ENCODE measurements at regions not wholly inside any gene's neighbourhood (a gene's known extent, or its start where the extent isn't known, plus 50 kb on each side); places are given as distances from the start of the nearest gene placed in this dataset.

GRCh38 chr5:92527311-92528078, 1053.5 kb downstream of the NR2F1-AS1 start:
- Mint-ChIP-seq H3K36me3 (ENCODE audit: low read depth) (no peaks in the 10 kb centered on the region), H3K27ac (no peak overlapping the region), H3K27me3 (ENCODE audit: low read depth) (no peaks in the 10 kb centered on the region), H3K9me3 (peaks cover 4% of the 10 kb centered on the region), H3K4me3 (no peak overlapping the region), H3K4me1 (ENCODE audit: low read depth) (no peaks in the 10 kb centered on the region)
- DNase-seq (ENCODE audit: low spot score): no peak

- Mint-ChIP-seq H3K36me3 (ENCODE audit: low read depth) (no peaks in the 10 kb centered on the region), H3K4me3 (no peak overlapping the region), H3K27ac (no peak overlapping the region), H3K27me3 (ENCODE audit: low read depth) (no peaks in the 10 kb centered on the region), H3K9me3 (peaks cover 4% of the 10 kb centered on the region), H3K4me1 (ENCODE audit: low read depth) (no peaks in the 10 kb centered on the region)
- no peak for DNase-seq (ENCODE audit: low spot score)
These were observed 1055.9 kb downstream of the NR2F1-AS1 start for GRCh38 chr5:92525131-92525530.

- no peaks in the 10 kb centered on the region for H3K4me1 Mint-ChIP-seq (ENCODE audit: low read depth)
- no peak for DNase-seq (ENCODE audit: low spot score)
These were observed 1061.0 kb downstream of the NR2F1-AS1 start for GRCh38 chr5:92519811-92520632.

GRCh38 chr5:92518318-92518904, 1062.6 kb downstream of the NR2F1-AS1 start:
- H3K27ac Mint-ChIP-seq: no peak overlapping the region
- no peaks in the 10 kb centered on the region for H3K9me3 Mint-ChIP-seq
- H3K4me3 Mint-ChIP-seq: no peak overlapping the region
- H3K27me3 Mint-ChIP-seq (ENCODE audit: low read depth): no peaks in the 10 kb centered on the region
- H3K36me3 Mint-ChIP-seq (ENCODE audit: low read depth): no peaks in the 10 kb centered on the region
- no peaks in the 10 kb centered on the region for H3K4me1 Mint-ChIP-seq (ENCODE audit: low read depth)
- no peak for DNase-seq (ENCODE audit: low spot score)

More at GRCh38 chr5:92519811-92520632, 1061.0 kb downstream of the NR2F1-AS1 start:
- no peaks in the 10 kb centered on the region for H3K9me3 Mint-ChIP-seq
- no peaks in the 10 kb centered on the region for H3K36me3 Mint-ChIP-seq (ENCODE audit: low read depth)
- H3K4me3 Mint-ChIP-seq: no peak overlapping the region
- no peak overlapping the region for H3K27ac Mint-ChIP-seq
- no peaks in the 10 kb centered on the region for H3K27me3 Mint-ChIP-seq (ENCODE audit: low read depth)

- no peak overlapping the region for H3K27ac Mint-ChIP-seq
- H3K27me3 Mint-ChIP-seq (ENCODE audit: low read depth): no peaks in the 10 kb centered on the region
- DNase-seq (ENCODE audit: low spot score): no peak
- H3K4me3 Mint-ChIP-seq: no peak overlapping the region
- H3K36me3 Mint-ChIP-seq (ENCODE audit: low read depth): no peaks in the 10 kb centered on the region
- no peaks in the 10 kb centered on the region for H3K4me1 Mint-ChIP-seq (ENCODE audit: low read depth)
- H3K9me3 Mint-ChIP-seq: peaks cover 19% of the 10 kb centered on the region
These were observed 1066.1 kb downstream of the NR2F1-AS1 start for GRCh38 chr5:92514896-92515295.

GRCh38 chr5:92513067-92513466, 1068.0 kb downstream of the NR2F1-AS1 start:
- no peaks in the 10 kb centered on the region for H3K4me1 Mint-ChIP-seq (ENCODE audit: low read depth)
- no peaks in the 10 kb centered on the region for H3K27me3 Mint-ChIP-seq (ENCODE audit: low read depth)
- no peak overlapping the region for H3K27ac Mint-ChIP-seq
- no peak for DNase-seq (ENCODE audit: low spot score)
- H3K36me3 Mint-ChIP-seq (ENCODE audit: low read depth): no peaks in the 10 kb centered on the region
- H3K4me3 Mint-ChIP-seq: no peak overlapping the region
- peaks cover 28% of the 10 kb centered on the region for H3K9me3 Mint-ChIP-seq

- Mint-ChIP-seq H3K4me1 (ENCODE audit: low read depth) (peaks cover 5% of the 10 kb centered on the region), H3K27me3 (ENCODE audit: low read depth) (no peaks in the 10 kb centered on the region), H3K4me3 (no peak overlapping the region), H3K27ac (no peak overlapping the region), H3K9me3 (peaks cover 31% of the 10 kb centered on the region), H3K36me3 (ENCODE audit: low read depth) (no peaks in the 10 kb centered on the region)
- DNase-seq (ENCODE audit: low spot score): no peak
These were observed 1072.7 kb downstream of the NR2F1-AS1 start for GRCh38 chr5:92508271-92508670.

GRCh38 chr5:92505925-92506324, 1075.1 kb downstream of the NR2F1-AS1 start:
- H3K4me1 Mint-ChIP-seq (ENCODE audit: low read depth): peaks cover 5% of the 10 kb centered on the region
- H3K36me3 Mint-ChIP-seq (ENCODE audit: low read depth): no peaks in the 10 kb centered on the region
- no peak overlapping the region for H3K27ac Mint-ChIP-seq
- no peak for DNase-seq (ENCODE audit: low spot score)
- no peaks in the 10 kb centered on the region for H3K27me3 Mint-ChIP-seq (ENCODE audit: low read depth)
- peaks cover 20% of the 10 kb centered on the region for H3K9me3 Mint-ChIP-seq
- peak overlapping the region; percentile 32 for H3K4me3 Mint-ChIP-seq

- no peaks in the 10 kb centered on the region for H3K36me3 Mint-ChIP-seq (ENCODE audit: low read depth)
- H3K4me1 Mint-ChIP-seq (ENCODE audit: low read depth): peaks cover 5% of the 10 kb centered on the region
- H3K27ac Mint-ChIP-seq: no peak overlapping the region
- H3K27me3 Mint-ChIP-seq (ENCODE audit: low read depth): no peaks in the 10 kb centered on the region
- H3K4me3 Mint-ChIP-seq: no peak overlapping the region
- peaks cover 13% of the 10 kb centered on the region for H3K9me3 Mint-ChIP-seq
- no peak for DNase-seq (ENCODE audit: low spot score)
These were observed 1075.9 kb downstream of the NR2F1-AS1 start for GRCh38 chr5:92505145-92505544.

- Mint-ChIP-seq H3K4me1 (ENCODE audit: low read depth) (peaks cover 5% of the 10 kb centered on the region), H3K4me3 (no peak overlapping the region), H3K9me3 (peaks cover 13% of the 10 kb centered on the region), H3K36me3 (ENCODE audit: low read depth) (no peaks in the 10 kb centered on the region), H3K27ac (no peak overlapping the region), H3K27me3 (ENCODE audit: low read depth) (no peaks in the 10 kb centered on the region)
- no peak for DNase-seq (ENCODE audit: low spot score)
These were observed 1076.7 kb downstream of the NR2F1-AS1 start for GRCh38 chr5:92504346-92504745.

GRCh38 chr5:92500752-92501151, 1080.3 kb downstream of the NR2F1-AS1 start:
- peaks cover 7% of the 10 kb centered on the region for H3K9me3 Mint-ChIP-seq
- H3K36me3 Mint-ChIP-seq (ENCODE audit: low read depth): no peaks in the 10 kb centered on the region
- H3K27me3 Mint-ChIP-seq (ENCODE audit: low read depth): no peaks in the 10 kb centered on the region
- peaks cover 3% of the 10 kb centered on the region for H3K4me1 Mint-ChIP-seq (ENCODE audit: low read depth)
- H3K27ac Mint-ChIP-seq: no peak overlapping the region
- no peak overlapping the region for H3K4me3 Mint-ChIP-seq
- DNase-seq (ENCODE audit: low spot score): no peak

- DNase-seq (ENCODE audit: low spot score): no peak
- Mint-ChIP-seq H3K4me3 (no peak overlapping the region), H3K36me3 (ENCODE audit: low read depth) (no peaks in the 10 kb centered on the region), H3K9me3 (peaks cover 3% of the 10 kb centered on the region), H3K4me1 (ENCODE audit: low read depth) (no peaks in the 10 kb centered on the region), H3K27me3 (ENCODE audit: low read depth) (no peaks in the 10 kb centered on the region), H3K27ac (no peak overlapping the region)
These were observed 1084.5 kb downstream of the NR2F1-AS1 start for GRCh38 chr5:92496545-92496944.

- no peak for DNase-seq (ENCODE audit: low spot score)
- no peak overlapping the region for H3K27ac Mint-ChIP-seq
- no peak overlapping the region for H3K4me3 Mint-ChIP-seq
- H3K27me3 Mint-ChIP-seq (ENCODE audit: low read depth): no peaks in the 10 kb centered on the region
- H3K4me1 Mint-ChIP-seq (ENCODE audit: low read depth): no peaks in the 10 kb centered on the region
- H3K9me3 Mint-ChIP-seq: peaks cover 3% of the 10 kb centered on the region
- no peaks in the 10 kb centered on the region for H3K36me3 Mint-ChIP-seq (ENCODE audit: low read depth)
These were observed 1086.5 kb downstream of the NR2F1-AS1 start for GRCh38 chr5:92494508-92494907.

GRCh38 chr5:92492908-92493307, 1088.1 kb downstream of the NR2F1-AS1 start:
- no peaks in the 10 kb centered on the region for H3K36me3 Mint-ChIP-seq (ENCODE audit: low read depth)
- H3K27ac Mint-ChIP-seq: no peak overlapping the region
- no peaks in the 10 kb centered on the region for H3K27me3 Mint-ChIP-seq (ENCODE audit: low read depth)

More at GRCh38 chr5:92492908-92493307, 1088.1 kb downstream of the NR2F1-AS1 start:
- no peak for DNase-seq (ENCODE audit: low spot score)
- Mint-ChIP-seq H3K4me3 (no peak overlapping the region), H3K9me3 (peaks cover 3% of the 10 kb centered on the region), H3K4me1 (ENCODE audit: low read depth) (no peaks in the 10 kb centered on the region)
